K562 (cell line): ENCODE measurements at regions not wholly inside any gene's neighbourhood (a gene's known extent, or its start where the extent isn't known, plus 50 kb on each side); places are given as distances from the start of the nearest gene placed in this dataset.

Source experiments
- BDP1 ChIP-seq: IDR thresholded peaks from 3 replicates; pipeline ENCODE4 v1.6.1; 2011; ENCODE audit not compliant: insufficient read length, insufficient read depth
- EGR1 ChIP-seq: fragments of 450-650 bp; conservative IDR thresholded peaks from 2 replicates; pipeline ENCODE4 v1.6.1; 2017; ENCODE audit warnings: mild to moderate bottlenecking
- ETV1 ChIP-seq: fragments of 450-650 bp; conservative IDR thresholded peaks from 2 replicates; pipeline ENCODE4 v1.6.1; 2016; ENCODE audit warnings: missing genetic modification characterization, control low read depth, low read depth, missing compliant biosample characterization
- MEF2D ChIP-seq: conservative IDR thresholded peaks from 2 replicates; pipeline ENCODE4 v1.6.1; 2016; ENCODE audit warnings: low read depth, missing genetic modification characterization, missing compliant biosample characterization
- NR4A1 ChIP-seq, 2 experiments: fragments of 250-450 bp in 1 of 2; fragments of 450-650 bp in 1 of 2; sonication (Bioruptor Pico) in 1 of 2; IDR thresholded peaks; 2 replicates each; pipeline versions ENCODE4 v1.4.0 to v1.6.1; 2016 to 2020; ENCODE audit warnings: mild to moderate bottlenecking in 2 of 2, missing compliant biosample characterization in 1 of 2, missing genetic modification characterization in 1 of 2, moderate library complexity in 1 of 2
- OTX1 ChIP-seq: fragments of 450-650 bp; formaldehyde crosslinking; IDR thresholded peaks from 2 replicates; pipeline ENCODE4 v1.4.0; 2022; ENCODE audit warnings: mild to moderate bottlenecking
- PML ChIP-seq: IDR thresholded peaks from 2 replicates; pipeline ENCODE4 v1.6.1; 2012; ENCODE audit warnings: low read length, inconsistent platforms
- RBM17 ChIP-seq: fragments of 200-400 bp; formaldehyde crosslinking; IDR thresholded peaks from 2 replicates; pipeline ENCODE4 v1.6.1; 2017; ENCODE audit warnings: low read depth, mild to moderate bottlenecking, low read length, borderline replicate concordance
- RFX7 ChIP-seq: fragments of 250-450 bp; sonication (Bioruptor Pico); IDR thresholded peaks from 2 replicates; pipeline ENCODE4 v1.5.1; 2021; ENCODE audit warnings: mild to moderate bottlenecking
- SMARCC2 ChIP-seq: fragments of 450-650 bp; IDR thresholded peaks from 2 replicates; pipeline ENCODE4 v1.6.1; 2017; ENCODE audit warnings: antibody characterized with exemption, moderate library complexity, mild to moderate bottlenecking, low read depth
- TCFL5 ChIP-seq: fragments of 250-450 bp; sonication (Bioruptor Pico); conservative IDR thresholded peaks from 2 replicates; pipeline ENCODE4 v1.6.1; 2021; ENCODE audit warnings: mild to moderate bottlenecking, moderate library complexity, matching md5 sums
- ZC3H4 ChIP-seq: sonication (generic); formaldehyde crosslinking; IDR thresholded peaks from 2 replicates; pipeline ENCODE4 v1.9.0; 2021; ENCODE audit warnings: missing genetic modification reagents, borderline replicate concordance
- ZNF175 ChIP-seq: fragments of 200-800 bp; sonication (Bioruptor generic); IDR thresholded peaks from 2 replicates; pipeline ENCODE4 v1.6.1; 2016; ENCODE audit warnings: low read depth, mild to moderate bottlenecking, missing genetic modification characterization, missing compliant biosample characterization
- TF ChIP-seq, protein P1 (sequence below), 2 experiments: fragments of 450-650 bp; IDR thresholded peaks; 2 replicates each; pipeline ENCODE4 v1.6.1; 2016; ENCODE audit warnings: mild to moderate bottlenecking in 2 of 2, borderline replicate concordance in 1 of 2, low read depth in 1 of 2, moderate library complexity in 1 of 2
- TF ChIP-seq, protein P2 (sequence below), 2 experiments: fragments of 450-650 bp in 1 of 2; sonication (generic) in 1 of 2; formaldehyde crosslinking; conservative IDR thresholded peaks; 2 replicates each; pipeline versions ENCODE4 v1.4.0 to v1.8.1; 2020 to 2022; ENCODE audit warnings: mild to moderate bottlenecking in 1 of 2, missing genetic modification reagents in 1 of 2
- TF ChIP-seq, protein P3 (sequence below): IDR thresholded peaks from 2 replicates; pipeline ENCODE4 v1.6.1; 2012; ENCODE audit warnings: low read depth, low read length, improper control_type of control experiment, borderline replicate concordance

DNA sequence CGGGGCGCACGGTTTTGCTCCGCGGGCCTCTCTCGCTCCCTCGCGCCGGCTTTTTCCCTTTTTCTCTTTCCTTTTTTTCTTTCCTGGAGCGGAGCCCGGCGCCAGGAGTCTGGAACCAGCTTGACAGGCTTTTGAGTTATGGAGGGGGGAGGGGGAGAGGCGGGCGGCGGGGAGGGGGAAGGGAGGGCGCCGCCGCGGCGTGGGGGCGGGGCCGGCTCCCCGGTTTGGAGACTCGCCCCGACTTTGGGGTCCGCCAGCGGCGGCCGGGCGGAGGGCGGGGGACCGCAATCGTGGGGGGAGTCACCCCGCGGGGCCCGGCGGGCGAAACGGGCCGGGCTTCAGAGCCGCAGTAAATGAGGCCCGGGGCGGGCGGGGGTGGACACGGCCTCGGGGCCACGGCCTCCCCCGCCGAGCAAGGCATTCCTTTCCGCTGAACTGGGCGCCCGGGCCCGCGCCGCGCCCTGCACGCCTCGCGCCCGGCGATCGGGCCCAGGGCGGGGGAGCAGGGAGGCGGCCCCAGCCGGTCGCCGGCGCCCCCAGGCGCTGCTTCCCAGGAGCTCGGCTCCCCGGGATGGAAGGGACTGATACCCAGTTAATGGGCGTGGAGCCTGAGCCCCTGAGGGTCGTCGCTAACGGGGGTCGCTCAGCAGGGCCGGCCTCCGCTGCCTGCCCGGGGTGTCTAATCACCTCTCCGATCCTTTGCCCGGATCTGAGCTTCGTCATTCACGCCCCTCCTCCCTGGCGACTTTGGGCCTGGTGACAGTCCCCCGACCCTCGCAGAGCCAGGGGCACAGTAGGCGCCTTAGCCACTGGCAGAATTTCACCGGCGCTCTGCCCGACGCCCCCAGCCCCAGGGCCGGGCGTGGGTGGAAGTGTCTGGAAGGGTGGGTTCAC is 138.1 kb downstream of the C9orf50 start (continued):
- TF ChIP-seq, protein P1, sequence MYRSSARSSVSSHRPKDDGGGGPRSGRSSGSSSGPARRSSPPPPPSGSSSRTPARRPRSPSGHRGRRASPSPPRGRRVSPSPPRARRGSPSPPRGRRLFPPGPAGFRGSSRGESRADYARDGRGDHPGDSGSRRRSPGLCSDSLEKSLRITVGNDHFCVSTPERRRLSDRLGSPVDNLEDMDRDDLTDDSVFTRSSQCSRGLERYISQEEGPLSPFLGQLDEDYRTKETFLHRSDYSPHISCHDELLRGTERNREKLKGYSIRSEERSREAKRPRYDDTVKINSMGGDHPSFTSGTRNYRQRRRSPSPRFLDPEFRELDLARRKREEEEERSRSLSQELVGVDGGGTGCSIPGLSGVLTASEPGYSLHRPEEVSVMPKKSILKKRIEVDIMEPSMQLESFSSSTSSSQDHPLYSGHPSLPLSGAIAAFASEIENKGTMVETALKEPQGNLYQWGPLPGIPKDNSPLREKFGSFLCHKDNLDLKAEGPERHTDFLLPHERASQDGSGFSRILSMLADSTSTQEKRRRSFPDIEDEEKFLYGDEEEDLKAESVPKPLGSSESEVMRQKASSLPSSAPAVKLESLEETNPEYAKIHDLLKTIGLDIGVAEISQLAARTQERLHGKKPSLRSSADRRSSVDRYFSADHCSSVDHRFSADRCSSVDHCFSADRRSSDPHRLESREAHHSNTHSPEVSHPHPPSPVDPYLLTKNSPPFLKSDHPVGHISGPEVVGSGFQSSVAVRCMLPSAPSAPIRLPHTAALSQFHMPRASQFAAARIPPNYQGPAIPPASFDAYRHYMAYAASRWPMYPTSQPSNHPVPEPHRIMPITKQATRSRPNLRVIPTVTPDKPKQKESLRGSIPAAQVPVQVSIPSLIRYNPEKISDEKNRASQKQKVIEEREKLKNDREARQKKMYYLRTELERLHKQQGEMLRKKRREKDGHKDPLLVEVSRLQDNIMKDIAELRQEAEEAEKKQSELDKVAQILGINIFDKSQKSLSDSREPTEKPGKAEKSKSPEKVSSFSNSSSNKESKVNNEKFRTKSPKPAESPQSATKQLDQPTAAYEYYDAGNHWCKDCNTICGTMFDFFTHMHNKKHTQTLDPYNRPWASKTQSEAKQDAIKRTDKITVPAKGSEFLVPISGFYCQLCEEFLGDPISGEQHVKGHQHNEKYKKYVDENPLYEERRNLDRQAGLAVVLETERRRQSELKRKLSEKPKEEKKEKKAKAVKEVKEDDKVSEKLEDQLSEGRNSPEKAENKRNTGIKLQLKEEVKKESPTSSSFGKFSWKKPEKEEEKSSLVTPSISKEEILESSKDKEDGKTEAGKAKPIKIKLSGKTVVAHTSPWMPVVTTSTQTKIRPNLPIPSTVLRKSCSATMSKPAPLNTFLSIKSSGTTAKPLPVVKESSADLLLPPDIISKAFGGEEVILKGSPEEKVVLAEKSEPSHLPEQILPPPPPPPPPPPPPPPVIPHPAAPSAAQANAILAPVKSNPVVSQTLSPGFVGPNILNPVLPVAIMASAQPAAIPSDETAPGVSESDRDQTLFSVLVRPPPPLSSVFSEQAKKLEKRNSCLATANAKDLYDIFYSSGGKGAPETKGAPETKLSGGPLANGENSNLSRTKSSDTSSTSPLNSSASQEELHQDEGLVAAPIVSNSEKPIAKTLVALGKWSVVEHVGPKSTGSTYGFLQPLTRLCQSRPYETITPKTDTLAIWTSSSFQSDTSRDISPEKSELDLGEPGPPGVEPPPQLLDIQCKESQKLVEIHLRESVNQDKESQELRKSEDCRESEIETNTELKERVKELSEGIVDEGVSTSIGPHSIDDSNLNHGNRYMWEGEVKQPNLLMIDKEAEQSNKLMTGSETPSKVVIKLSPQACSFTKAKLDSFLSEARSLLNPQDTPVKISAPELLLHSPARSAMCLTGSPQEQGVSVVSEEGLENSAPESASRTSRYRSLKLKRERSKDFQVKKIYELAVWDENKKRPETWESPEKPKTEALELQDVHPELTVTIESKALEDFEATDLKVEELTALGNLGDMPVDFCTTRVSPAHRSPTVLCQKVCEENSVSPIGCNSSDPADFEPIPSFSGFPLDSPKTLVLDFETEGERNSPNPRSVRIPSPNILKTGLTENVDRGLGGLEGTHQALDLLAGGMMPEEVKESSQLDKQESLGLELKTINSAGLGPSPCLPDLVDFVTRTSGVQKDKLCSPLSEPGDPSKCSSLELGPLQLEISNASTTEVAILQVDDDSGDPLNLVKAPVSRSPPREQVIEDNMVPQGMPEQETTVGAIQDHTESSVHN (IDR thresholded peaks at IDR 0.05; ENCODE audit: borderline replicate concordance in 1 of 2, low read depth in 1 of 2), result no peak
- TF ChIP-seq, protein P2, sequence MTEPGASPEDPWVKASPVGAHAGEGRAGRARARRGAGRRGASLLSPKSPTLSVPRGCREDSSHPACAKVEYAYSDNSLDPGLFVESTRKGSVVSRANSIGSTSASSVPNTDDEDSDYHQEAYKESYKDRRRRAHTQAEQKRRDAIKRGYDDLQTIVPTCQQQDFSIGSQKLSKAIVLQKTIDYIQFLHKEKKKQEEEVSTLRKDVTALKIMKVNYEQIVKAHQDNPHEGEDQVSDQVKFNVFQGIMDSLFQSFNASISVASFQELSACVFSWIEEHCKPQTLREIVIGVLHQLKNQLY (CRISPR knock-in tag; conservative IDR thresholded peaks at IDR 0.05), result no peak
- TF ChIP-seq NR4A1 (CRISPR knock-in tag; IDR thresholded peaks at IDR 0.05) (no peak), NR4A1 (tag; IDR thresholded peaks at IDR 0.05) (peak; percentile 69; the same call in 1 of the 2 replicates), ETV1 (tag) (peak; percentile 31; the same call in 1 of the 2 replicates), PML (no peak), ZC3H4 (peak; percentile 84), SMARCC2 (peak; percentile 31; the same call in 1 of the 2 replicates), OTX1 (no peak), TCFL5 (no peak), MEF2D (no peak), BDP1 (no peak), RFX7 (CRISPR knock-in tag) (no peak), RBM17 (no peak), EGR1 (peak; percentile 76), ZNF175 (CRISPR knock-in tag) (peak; percentile 88)
- TF ChIP-seq, protein P3, sequence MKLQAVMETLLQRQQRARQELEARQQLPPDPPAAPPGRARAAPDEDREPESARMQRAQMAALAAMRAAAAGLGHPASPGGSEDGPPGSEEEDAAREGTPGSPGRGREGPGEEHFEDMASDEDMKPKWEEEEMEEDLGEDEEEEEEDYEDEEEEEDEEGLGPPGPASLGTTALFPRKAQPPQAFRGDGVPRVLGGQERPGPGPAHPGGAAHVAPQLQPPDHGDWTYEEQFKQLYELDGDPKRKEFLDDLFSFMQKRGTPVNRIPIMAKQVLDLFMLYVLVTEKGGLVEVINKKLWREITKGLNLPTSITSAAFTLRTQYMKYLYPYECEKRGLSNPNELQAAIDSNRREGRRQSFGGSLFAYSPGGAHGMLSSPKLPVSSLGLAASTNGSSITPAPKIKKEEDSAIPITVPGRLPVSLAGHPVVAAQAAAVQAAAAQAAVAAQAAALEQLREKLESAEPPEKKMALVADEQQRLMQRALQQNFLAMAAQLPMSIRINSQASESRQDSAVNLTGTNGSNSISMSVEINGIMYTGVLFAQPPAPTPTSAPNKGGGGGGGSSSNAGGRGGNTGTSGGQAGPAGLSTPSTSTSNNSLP, result no peak
